ENCODE measurements at regions not wholly inside any gene's neighbourhood (a gene's known extent, or its start where the extent isn't known, plus 50 kb on each side); places are given as distances from the start of the nearest gene placed in this dataset.

DNA sequence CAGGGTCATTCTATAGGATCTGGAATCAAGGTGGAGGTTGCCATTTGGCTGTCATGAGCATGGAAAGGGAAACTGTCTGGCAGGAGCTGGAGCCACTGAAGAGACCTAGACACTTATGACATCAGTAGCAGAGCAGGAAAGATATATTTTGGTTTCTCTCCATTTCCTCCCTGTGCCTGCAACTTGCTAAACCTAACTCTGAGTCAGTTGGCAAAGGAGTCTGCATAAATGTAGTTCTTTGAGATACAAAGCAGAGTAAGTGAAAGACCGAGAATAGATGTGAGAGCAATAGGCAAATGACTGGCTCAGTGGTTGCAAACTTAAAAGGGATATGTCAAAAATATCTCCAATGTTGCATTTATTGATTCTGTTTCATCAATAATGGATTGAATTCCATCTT is 757.7 kb downstream of the KCNJ3 start:
- TF ChIP-seq, protein P1, sequence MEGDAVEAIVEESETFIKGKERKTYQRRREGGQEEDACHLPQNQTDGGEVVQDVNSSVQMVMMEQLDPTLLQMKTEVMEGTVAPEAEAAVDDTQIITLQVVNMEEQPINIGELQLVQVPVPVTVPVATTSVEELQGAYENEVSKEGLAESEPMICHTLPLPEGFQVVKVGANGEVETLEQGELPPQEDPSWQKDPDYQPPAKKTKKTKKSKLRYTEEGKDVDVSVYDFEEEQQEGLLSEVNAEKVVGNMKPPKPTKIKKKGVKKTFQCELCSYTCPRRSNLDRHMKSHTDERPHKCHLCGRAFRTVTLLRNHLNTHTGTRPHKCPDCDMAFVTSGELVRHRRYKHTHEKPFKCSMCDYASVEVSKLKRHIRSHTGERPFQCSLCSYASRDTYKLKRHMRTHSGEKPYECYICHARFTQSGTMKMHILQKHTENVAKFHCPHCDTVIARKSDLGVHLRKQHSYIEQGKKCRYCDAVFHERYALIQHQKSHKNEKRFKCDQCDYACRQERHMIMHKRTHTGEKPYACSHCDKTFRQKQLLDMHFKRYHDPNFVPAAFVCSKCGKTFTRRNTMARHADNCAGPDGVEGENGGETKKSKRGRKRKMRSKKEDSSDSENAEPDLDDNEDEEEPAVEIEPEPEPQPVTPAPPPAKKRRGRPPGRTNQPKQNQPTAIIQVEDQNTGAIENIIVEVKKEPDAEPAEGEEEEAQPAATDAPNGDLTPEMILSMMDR (IDR thresholded peaks at IDR 0.05; ENCODE audit: control insufficient read depth, extremely low read depth, insufficient read depth): no peak
- no peak for DNase-seq (ENCODE audit: low read depth)
- H3K4me3 ChIP-seq (ENCODE audit: low read depth, low read length): no peak overlapping the region

DNA sequence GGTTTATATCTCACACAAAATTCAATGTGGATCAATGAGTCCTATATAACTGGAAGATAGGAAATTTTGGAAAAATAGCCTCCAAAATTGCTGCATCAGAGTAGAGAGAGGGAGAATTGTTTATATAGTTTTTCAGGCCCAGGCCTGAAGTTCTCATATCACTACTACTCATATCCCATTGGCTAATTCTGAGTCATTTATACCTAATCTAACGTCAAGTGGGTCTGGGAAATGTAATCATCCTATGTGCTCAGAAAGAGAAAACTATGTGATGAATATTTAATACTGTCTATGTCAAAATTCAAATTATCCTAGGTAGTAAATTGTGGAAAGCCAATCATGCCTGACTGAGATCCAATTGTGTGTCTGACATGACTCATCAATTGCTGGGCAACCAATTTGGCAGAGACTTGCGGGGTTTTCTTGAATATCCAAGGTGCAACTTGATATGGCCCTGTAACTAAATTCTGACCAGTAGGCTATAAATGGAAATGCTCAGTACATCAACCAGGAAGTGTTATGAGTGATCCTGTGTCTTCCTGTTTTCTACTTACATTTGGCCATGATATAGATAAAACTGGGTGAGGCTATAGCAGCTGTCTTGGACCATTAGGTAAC is 744.4 kb downstream of the KCNJ3 start:
- DNase-seq (ENCODE audit: low read depth): no peak
- H3K4me3 ChIP-seq (ENCODE audit: low read depth, low read length): no peak overlapping the region
- TF ChIP-seq, protein P1 (IDR thresholded peaks at IDR 0.05; ENCODE audit: control insufficient read depth, extremely low read depth, insufficient read depth): no peak

- TF ChIP-seq, protein P1 (IDR thresholded peaks at IDR 0.05; ENCODE audit: control insufficient read depth, extremely low read depth, insufficient read depth): no peak
- DNase-seq (ENCODE audit: low read depth): no peak
- no peak overlapping the region for H3K4me3 ChIP-seq (ENCODE audit: low read depth, low read length)
Measured at GRCh38 chr2:155442088-155442487, 743.6 kb downstream of the KCNJ3 start.

- DNase-seq (ENCODE audit: low read depth): no peak
- TF ChIP-seq, protein P1 (IDR thresholded peaks at IDR 0.05; ENCODE audit: control insufficient read depth, extremely low read depth, insufficient read depth): no peak
- no peak overlapping the region for H3K4me3 ChIP-seq (ENCODE audit: low read depth, low read length)
Measured at GRCh38 chr2:155431004-155431507, 732.6 kb downstream of the KCNJ3 start.

GRCh38 chr2:155427470-155427869 is 729.0 kb downstream of the KCNJ3 start:
- no peak for DNase-seq (ENCODE audit: low read depth)
- H3K4me3 ChIP-seq (ENCODE audit: low read depth, low read length): no peak overlapping the region
- TF ChIP-seq, protein P1 (IDR thresholded peaks at IDR 0.05; ENCODE audit: control insufficient read depth, extremely low read depth, insufficient read depth): no peak

GRCh38 chr2:155424518-155424917 is 726.0 kb downstream of the KCNJ3 start:
- TF ChIP-seq, protein P1 (IDR thresholded peaks at IDR 0.05; ENCODE audit: control insufficient read depth, extremely low read depth, insufficient read depth): no peak
- DNase-seq (ENCODE audit: low read depth): no peak
- H3K4me3 ChIP-seq (ENCODE audit: low read depth, low read length): no peak overlapping the region

DNA sequence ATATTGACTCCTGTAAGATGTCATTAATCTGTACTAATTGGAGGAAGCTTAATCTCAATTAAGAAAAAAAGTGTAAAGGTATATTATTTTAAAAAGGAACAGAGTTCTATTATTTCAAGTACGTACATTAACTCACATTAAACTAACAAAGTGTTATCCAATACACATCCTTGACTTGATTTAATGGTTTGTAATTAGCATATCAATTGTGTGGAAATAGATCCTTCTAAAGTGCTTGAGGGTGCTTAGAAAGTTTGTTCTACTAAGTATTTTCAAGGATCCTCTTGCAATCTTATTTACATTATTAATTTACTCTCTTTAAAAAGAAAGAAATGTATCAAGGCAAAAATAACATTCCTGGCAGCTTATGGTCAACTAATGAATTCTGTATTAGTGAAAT is 720.3 kb downstream of the KCNJ3 start:
- DNase-seq (ENCODE audit: low read depth): no peak
- TF ChIP-seq, protein P1 (IDR thresholded peaks at IDR 0.05; ENCODE audit: control insufficient read depth, extremely low read depth, insufficient read depth): no peak
- H3K4me3 ChIP-seq (ENCODE audit: low read depth, low read length): no peak overlapping the region

Measured in LNCaP clone FGC (cell line).